ENCODE measurements at regions not wholly inside any gene's neighbourhood (a gene's known extent, or its start where the extent isn't known, plus 50 kb on each side); places are given as distances from the start of the nearest gene placed in this dataset.

DNA sequence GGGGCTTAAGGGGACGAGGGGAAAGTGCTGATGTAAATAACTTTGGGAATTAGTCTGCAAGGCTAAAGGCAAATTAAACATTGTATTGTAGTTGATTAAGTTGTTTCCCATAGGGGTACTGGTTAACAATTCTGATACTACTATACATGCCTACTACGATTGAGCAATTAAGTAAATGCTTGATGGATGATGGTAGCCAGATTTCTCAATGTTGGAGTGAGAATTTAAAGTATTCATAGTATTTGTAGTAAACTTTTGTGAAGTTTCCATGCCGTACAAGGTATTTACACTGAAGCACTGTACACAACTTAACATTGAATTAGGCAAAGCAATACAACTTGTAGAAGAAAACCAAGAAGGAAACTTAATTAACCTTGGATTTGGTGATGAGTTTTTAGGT, 852.3 kb downstream of the QKI start:
- no peak for TF ChIP-seq PHTF2 (CRISPR knock-in tag; IDR thresholded peaks at IDR 0.05)
- TF ChIP-seq POLR2A (conservative IDR thresholded peaks at IDR 0.05), result no peak
- TF ChIP-seq, protein P1, sequence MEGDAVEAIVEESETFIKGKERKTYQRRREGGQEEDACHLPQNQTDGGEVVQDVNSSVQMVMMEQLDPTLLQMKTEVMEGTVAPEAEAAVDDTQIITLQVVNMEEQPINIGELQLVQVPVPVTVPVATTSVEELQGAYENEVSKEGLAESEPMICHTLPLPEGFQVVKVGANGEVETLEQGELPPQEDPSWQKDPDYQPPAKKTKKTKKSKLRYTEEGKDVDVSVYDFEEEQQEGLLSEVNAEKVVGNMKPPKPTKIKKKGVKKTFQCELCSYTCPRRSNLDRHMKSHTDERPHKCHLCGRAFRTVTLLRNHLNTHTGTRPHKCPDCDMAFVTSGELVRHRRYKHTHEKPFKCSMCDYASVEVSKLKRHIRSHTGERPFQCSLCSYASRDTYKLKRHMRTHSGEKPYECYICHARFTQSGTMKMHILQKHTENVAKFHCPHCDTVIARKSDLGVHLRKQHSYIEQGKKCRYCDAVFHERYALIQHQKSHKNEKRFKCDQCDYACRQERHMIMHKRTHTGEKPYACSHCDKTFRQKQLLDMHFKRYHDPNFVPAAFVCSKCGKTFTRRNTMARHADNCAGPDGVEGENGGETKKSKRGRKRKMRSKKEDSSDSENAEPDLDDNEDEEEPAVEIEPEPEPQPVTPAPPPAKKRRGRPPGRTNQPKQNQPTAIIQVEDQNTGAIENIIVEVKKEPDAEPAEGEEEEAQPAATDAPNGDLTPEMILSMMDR (IDR thresholded peaks at IDR 0.05 in 2 of 3, conservative IDR thresholded peaks at IDR 0.05 in 1 of 3; ENCODE audit: insufficient read depth in 2 of 3, low read depth in 1 of 3, low read length in 3 of 3), result no peak
- TF ChIP-seq, protein P2, sequence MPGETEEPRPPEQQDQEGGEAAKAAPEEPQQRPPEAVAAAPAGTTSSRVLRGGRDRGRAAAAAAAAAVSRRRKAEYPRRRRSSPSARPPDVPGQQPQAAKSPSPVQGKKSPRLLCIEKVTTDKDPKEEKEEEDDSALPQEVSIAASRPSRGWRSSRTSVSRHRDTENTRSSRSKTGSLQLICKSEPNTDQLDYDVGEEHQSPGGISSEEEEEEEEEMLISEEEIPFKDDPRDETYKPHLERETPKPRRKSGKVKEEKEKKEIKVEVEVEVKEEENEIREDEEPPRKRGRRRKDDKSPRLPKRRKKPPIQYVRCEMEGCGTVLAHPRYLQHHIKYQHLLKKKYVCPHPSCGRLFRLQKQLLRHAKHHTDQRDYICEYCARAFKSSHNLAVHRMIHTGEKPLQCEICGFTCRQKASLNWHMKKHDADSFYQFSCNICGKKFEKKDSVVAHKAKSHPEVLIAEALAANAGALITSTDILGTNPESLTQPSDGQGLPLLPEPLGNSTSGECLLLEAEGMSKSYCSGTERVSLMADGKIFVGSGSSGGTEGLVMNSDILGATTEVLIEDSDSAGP (CRISPR knock-in tag; IDR thresholded peaks at IDR 0.05), result no peak
- TF ChIP-seq, protein P3, sequence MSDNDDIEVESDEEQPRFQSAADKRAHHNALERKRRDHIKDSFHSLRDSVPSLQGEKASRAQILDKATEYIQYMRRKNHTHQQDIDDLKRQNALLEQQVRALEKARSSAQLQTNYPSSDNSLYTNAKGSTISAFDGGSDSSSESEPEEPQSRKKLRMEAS (CRISPR knock-in tag; IDR thresholded peaks at IDR 0.05), result no peak
- TF ChIP-seq NR3C1 (CRISPR knock-in tag; IDR thresholded peaks at IDR 0.05), result no peak
- no peak for TF ChIP-seq SETDB1 (IDR thresholded peaks at IDR 0.05; ENCODE audit: low read length)
- no peak for TF ChIP-seq KDM1A (IDR thresholded peaks at IDR 0.05)
- no peak for TF ChIP-seq SRSF1 (IDR thresholded peaks at IDR 0.05; ENCODE audit: low read depth, low read length)
- no peak for TF ChIP-seq ZNF347 (CRISPR knock-in tag; IDR thresholded peaks at IDR 0.05; ENCODE audit: low read depth)
- no peak for TF ChIP-seq RAD51 (IDR thresholded peaks at IDR 0.05; ENCODE audit: borderline replicate concordance, low read depth)
- TF ChIP-seq ELK3 (CRISPR knock-in tag; IDR thresholded peaks at IDR 0.05), result no peak

Data from K562 (cell line).